PC-9 (cell line): ENCODE measurements at regions not wholly inside any gene's neighbourhood (a gene's known extent, or its start where the extent isn't known, plus 50 kb on each side); places are given as distances from the start of the nearest gene placed in this dataset.

Source experiments
- BruUV-seq: library from RNA; stranded (reverse); fragments of 400-500 nt; replicated peaks from 2 replicates; lab custom pipeline; 2021; lab: Mats Ljungman, UMichigan
- CTCF ChIA-PET: fragments of 300-600 bp; sonication (Branson Sonifier 250); formaldehyde crosslinking; loops from one replicate; lab custom pipeline; 2022; ENCODE audit warnings: antibody characterized with exemption; lab: Charles Lee
- POLR2A ChIA-PET: fragments of 300-600 bp; sonication (Branson Sonifier 250); formaldehyde crosslinking; loops from one replicate; lab custom pipeline; 2022; ENCODE audit warnings: antibody characterized with exemption; ENCODE audit not compliant: unreplicated experiment; lab: Charles Lee
- DNase-seq, 2 experiments: peaks; one replicate each; pipeline versions ENCODE4 v3.0.0 to v3.0.0-alpha.2; 2015 to 2022; ENCODE audit warnings: mixed read lengths in 1 of 2
- H2AFZ ChIP-seq: fragments of 200-600 bp; sonication (generic); 2 replicates; pipeline ENCODE4 v1.8.1; 2017; ENCODE audit warnings: antibody characterized with exemption
- H3F3A ChIP-seq: fragments of 200-600 bp; sonication (generic); 2 replicates; pipeline ENCODE4 v1.8.1; 2017; ENCODE audit warnings: antibody characterized with exemption, mild to moderate bottlenecking, low read depth; ENCODE audit not compliant: insufficient read depth
- H3K27ac ChIP-seq: fragments of 200-600 bp; sonication (generic); 2 replicates; pipeline ENCODE4 v1.6.1; 2016; ENCODE audit warnings: mixed run types
- H3K27me3 ChIP-seq: fragments of 200-600 bp; sonication (generic); 2 replicates; pipeline ENCODE4 v1.6.1; 2016; ENCODE audit warnings: low read depth, mixed run types; ENCODE audit not compliant: insufficient read depth
- H3K36me3 ChIP-seq: fragments of 200-600 bp; sonication (generic); 2 replicates; pipeline ENCODE4 v1.6.1; 2016; ENCODE audit warnings: low read depth, mixed run types
- H3K4me1 ChIP-seq: fragments of 200-600 bp; sonication (generic); replicated peaks from 2 replicates; pipeline ENCODE4 v1.6.1; 2016; ENCODE audit warnings: mixed run types; ENCODE audit not compliant: insufficient read depth
- H3K4me2 ChIP-seq: fragments of 200-600 bp; sonication (generic); 2 replicates; pipeline ENCODE4 v1.6.1; 2017; ENCODE audit warnings: mixed run types
- H3K4me3 ChIP-seq: fragments of 200-600 bp; sonication (generic); 2 replicates; pipeline ENCODE4 v1.6.1; 2016; ENCODE audit warnings: mixed run types
- H3K79me2 ChIP-seq: fragments of 200-600 bp; sonication (generic); 2 replicates; pipeline ENCODE4 v1.6.1; 2017; ENCODE audit warnings: low read depth, mixed run types
- H3K9me2 ChIP-seq: fragments of 200-600 bp; sonication (generic); 2 replicates; pipeline ENCODE4 v1.8.1; 2017; ENCODE audit warnings: mild to moderate bottlenecking; ENCODE audit not compliant: insufficient read depth
- H3K9me3 ChIP-seq: fragments of 200-600 bp; sonication (generic); 2 replicates; pipeline ENCODE4 v1.8.1; 2016; ENCODE audit warnings: low read depth; ENCODE audit not compliant: insufficient read depth
- H4K20me1 ChIP-seq: fragments of 200-600 bp; sonication (generic); 2 replicates; pipeline ENCODE4 v1.8.1; 2017; ENCODE audit not compliant: insufficient read depth
- CTCF ChIP-seq: fragments of 200-600 bp; sonication (generic); conservative IDR thresholded peaks from 2 replicates; pipeline ENCODE4 v1.6.1; 2017; ENCODE audit warnings: mixed run types, antibody characterized with exemption, mild to moderate bottlenecking, moderate library complexity
- EZH2 ChIP-seq: fragments of 200-600 bp; sonication (generic); IDR thresholded peaks from 2 replicates; pipeline ENCODE4 v1.8.0; 2017; ENCODE audit warnings: antibody characterized with exemption, low read depth
- intact Hi-C: fragments of 100-400 bp; cut with micrococcal nuclease; formaldehyde crosslinking; loops from one replicate; pipeline ENCODE4 v1.10.0; 2022; ENCODE audit not compliant: unreplicated experiment

- Histone ChIP-seq H3F3A (no peaks in the 10 kb centered on the region), H3K9me2 (no peaks in the 10 kb centered on the region), H3K79me2 (no peaks in the 10 kb centered on the region), H3K4me1 (peaks cover 8% of the 10 kb centered on the region), H3K27ac (no peak overlapping the region), H3K36me3 (no peaks in the 10 kb centered on the region), H3K27me3 (no peaks in the 10 kb centered on the region), H4K20me1 (no peaks in the 10 kb centered on the region), H3K4me3 (no peak overlapping the region), H2AFZ (no peak overlapping the region), H3K4me2 (no peak overlapping the region), H3K9me3 (no peaks in the 10 kb centered on the region)
- CTCF ChIA-PET, result no interaction called here
- no peak for DNase-seq
- no TSS peak for BruUV-seq
- intact Hi-C loops, result no loop called here
- POLR2A ChIA-PET, result no interaction called here
- TF ChIP-seq EZH2 (no peak), CTCF (no peak)
These were observed 242.9 kb downstream of the WNT5A start for GRCh38 chr3:55244247-55244646.

GRCh38 chr3:55243678-55244077 lies 243.4 kb downstream of the WNT5A start:
- Histone ChIP-seq H3K4me1 (0 out of 2 replicates have a peak, but pooled peaks cover 3% of the 10 kb centered on the region), H3K27ac (no peak overlapping the region), H3K27me3 (no peaks in the 10 kb centered on the region), H3K4me3 (no peak overlapping the region), H3F3A (no peaks in the 10 kb centered on the region), H3K36me3 (no peaks in the 10 kb centered on the region), H3K79me2 (no peaks in the 10 kb centered on the region), H3K9me3 (no peaks in the 10 kb centered on the region), H2AFZ (no peak overlapping the region), H4K20me1 (no peaks in the 10 kb centered on the region), H3K9me2 (no peaks in the 10 kb centered on the region), H3K4me2 (no peak overlapping the region)
- ChIA-PET POLR2A (no interaction called here), CTCF (no interaction called here)
- DNase-seq, result no peak
- intact Hi-C loops, result no loop called here
- no TSS peak for BruUV-seq
- TF ChIP-seq CTCF (no peak), EZH2 (no peak)

GRCh38 chr3:55242921-55243320 lies 244.2 kb downstream of the WNT5A start:
- POLR2A ChIA-PET, result no interaction called here
- Histone ChIP-seq H3K4me2 (no peak overlapping the region), H3F3A (no peaks in the 10 kb centered on the region), H3K79me2 (no peaks in the 10 kb centered on the region), H3K27ac (no peak overlapping the region), H3K9me2 (no peaks in the 10 kb centered on the region), H3K4me1 (no peaks in the 10 kb centered on the region), H3K27me3 (no peaks in the 10 kb centered on the region), H3K4me3 (no peak overlapping the region), H3K9me3 (no peaks in the 10 kb centered on the region), H2AFZ (no peak overlapping the region), H3K36me3 (no peaks in the 10 kb centered on the region), H4K20me1 (no peaks in the 10 kb centered on the region)
- intact Hi-C loops, result no loop called here
- DNase-seq, result no peak
- no peak for TF ChIP-seq EZH2
- no peak for TF ChIP-seq CTCF
- BruUV-seq, result no TSS peak
- CTCF ChIA-PET, result no interaction called here
